HG03442 (cell line): ENCODE measurements at regions not wholly inside any gene's neighbourhood (a gene's known extent, or its start where the extent isn't known, plus 50 kb on each side); places are given as distances from the start of the nearest gene placed in this dataset.
A peak's percentile ranks its signal among the peaks of the same experiment; 100 is the strongest.
"Not testable (repeated sequence)": the region's sequence is repeated elsewhere in the genome, so short reads cannot be mapped to it uniquely, and the experiment has no call there.

Experiments
- ATAC-seq: cut with Tn5 transposase; IDR thresholded peaks from one replicate; pipeline ENCODE4 v1.9.1; 2021; ENCODE audit warnings: mild to moderate bottlenecking, moderate library complexity; ENCODE audit not compliant: unreplicated experiment

DNA sequence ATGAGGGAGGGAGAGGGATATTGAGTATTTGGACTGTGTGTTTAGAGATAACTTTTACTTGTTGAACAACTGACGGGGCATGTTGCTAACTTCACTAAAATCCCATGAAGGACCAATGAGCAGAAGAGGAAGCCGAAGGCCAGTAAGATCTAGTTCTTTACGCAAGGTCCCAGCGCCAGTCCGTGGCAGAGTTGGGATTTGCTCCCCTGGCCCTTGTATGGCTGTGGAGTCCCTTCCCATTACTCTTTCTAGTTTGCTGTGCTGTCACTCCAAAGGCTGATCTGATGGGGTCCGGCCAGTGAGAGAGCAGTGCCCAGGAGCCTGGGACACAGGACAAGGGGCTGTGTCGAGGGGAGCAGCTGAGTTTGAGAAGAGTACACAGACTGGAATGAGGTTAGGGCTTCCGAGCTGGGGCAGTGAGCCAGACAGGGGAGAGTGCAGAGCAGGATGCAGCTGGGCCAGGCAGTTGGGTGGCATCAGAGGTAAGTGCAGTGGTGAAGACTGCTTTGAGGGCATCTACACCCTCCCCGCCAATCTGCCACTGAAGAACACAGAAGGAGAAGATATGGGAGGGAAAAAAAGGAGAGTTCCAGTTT, 692.9 kb upstream of the HS6ST1 start:
- no peak for ATAC-seq

- ATAC-seq, result no peak
Measured at GRCh38 chr2:129014432-129014831, 695.8 kb upstream of the HS6ST1 start.

GRCh38 chr2:129015397-129016285, 697.0 kb upstream of the HS6ST1 start:
- no peak for ATAC-seq

GRCh38 chr2:129016972-129017371, 698.3 kb upstream of the HS6ST1 start:
- ATAC-seq, result no peak

GRCh38 chr2:129024796-129025195, 706.1 kb upstream of the HS6ST1 start:
- ATAC-seq, result no peak

GRCh38 chr2:129035992-129036391, 717.3 kb upstream of the HS6ST1 start:
- no peak for ATAC-seq

DNA sequence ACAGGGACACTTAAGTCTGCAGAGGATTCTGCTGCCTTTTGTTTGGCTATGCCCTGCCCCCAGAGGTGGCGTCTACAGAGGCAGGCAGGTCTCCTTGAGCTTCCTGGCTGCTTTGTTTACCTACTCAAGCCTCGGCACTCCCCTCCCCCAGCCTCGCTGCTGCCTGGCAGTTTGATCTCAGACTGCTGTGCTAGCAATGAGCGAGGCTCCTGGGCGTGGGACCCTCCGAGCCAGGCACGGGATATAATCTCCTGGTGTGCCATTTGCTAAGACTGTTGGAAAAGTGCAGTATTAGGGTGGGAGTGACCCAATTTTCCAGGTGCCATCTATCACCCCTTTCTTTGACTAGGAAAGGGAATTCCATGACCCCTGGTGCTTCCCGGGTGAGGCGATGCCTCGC, 725.0 kb upstream of the HS6ST1 start:
- ATAC-seq, result not testable (repeated sequence)

- not testable (repeated sequence) for ATAC-seq
Measured at GRCh38 chr2:129046475-129046874, 727.8 kb upstream of the HS6ST1 start.

GRCh38 chr2:129050101-129050500, 731.4 kb upstream of the HS6ST1 start:
- ATAC-seq, result no peak

DNA sequence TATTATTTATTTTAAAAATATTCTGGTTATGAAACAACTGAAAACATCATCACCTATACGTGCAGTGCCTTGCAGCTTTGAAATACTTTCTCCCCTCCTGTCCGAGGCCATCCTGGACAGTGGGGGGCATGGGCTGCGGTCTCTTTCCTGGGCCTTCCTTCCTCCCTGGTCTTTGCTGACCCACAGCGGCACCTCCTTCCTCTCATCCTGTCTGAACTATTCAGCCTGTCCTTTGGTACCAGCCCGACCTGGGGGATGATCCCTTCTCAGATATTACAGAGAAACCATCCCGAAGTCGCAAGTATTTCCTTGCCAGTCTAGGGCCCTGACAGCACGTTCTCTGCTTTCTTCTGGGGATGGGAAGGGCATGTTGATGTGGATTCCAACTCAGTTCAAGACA, 736.6 kb upstream of the HS6ST1 start:
- ATAC-seq, result no peak

- ATAC-seq, result no peak
Measured at GRCh38 chr2:129055824-129056223, 737.2 kb upstream of the HS6ST1 start.

DNA sequence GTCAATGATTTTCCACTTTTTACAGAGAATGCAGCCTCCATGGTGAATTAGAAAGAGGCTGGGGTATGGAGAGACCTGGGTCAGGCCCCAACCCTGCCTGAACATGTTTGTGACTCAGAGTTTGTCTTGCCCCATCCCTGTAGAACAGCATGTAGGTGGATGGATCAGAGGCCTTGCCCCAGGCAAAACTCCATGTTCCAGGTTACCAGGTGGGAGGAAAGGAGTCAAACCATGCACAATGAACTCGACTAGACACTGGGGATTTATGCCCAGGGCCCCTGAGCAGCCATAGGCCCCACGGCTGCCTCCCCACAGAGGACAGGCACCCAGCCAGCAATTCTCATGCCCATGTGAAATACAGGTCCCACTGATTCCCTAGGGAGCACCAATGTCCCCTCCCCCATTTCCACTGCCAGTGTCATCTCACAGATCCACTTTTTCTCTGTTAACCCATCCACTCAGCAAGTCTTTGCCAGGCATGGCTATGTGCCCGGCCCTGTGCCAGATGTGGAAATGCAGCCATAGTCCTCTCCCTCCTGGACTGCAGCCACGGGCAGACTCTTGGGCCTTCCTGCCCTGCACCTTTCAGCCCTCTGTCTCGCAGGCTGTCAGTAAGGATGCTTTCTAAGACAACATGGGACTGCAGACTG, 737.8 kb upstream of the HS6ST1 start:
- no peak for ATAC-seq

- ATAC-seq, result no peak
Measured at GRCh38 chr2:129056959-129057317, 738.3 kb upstream of the HS6ST1 start.

DNA sequence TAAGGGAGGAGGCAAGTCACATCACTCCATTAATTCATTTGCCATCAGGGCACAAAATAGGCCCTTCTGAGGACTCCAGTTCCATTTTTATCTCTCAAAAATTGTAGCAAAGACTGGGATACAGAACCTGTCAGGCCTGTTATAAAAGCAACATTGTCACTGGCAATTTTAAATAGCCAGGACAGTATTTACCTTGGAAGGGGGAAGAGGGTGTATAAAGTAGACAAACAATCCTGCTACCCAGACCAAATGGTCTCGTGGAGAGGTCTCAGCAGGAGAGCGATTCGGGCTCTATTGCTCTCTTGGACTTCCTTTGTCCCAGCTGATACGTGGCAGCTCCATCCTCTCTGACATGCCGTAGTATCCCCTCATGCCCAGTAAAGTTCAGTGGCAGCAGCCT, 740.3 kb upstream of the HS6ST1 start:
- no peak for ATAC-seq

- ATAC-seq, result no peak
Measured at GRCh38 chr2:129059476-129059875, 740.8 kb upstream of the HS6ST1 start.

DNA sequence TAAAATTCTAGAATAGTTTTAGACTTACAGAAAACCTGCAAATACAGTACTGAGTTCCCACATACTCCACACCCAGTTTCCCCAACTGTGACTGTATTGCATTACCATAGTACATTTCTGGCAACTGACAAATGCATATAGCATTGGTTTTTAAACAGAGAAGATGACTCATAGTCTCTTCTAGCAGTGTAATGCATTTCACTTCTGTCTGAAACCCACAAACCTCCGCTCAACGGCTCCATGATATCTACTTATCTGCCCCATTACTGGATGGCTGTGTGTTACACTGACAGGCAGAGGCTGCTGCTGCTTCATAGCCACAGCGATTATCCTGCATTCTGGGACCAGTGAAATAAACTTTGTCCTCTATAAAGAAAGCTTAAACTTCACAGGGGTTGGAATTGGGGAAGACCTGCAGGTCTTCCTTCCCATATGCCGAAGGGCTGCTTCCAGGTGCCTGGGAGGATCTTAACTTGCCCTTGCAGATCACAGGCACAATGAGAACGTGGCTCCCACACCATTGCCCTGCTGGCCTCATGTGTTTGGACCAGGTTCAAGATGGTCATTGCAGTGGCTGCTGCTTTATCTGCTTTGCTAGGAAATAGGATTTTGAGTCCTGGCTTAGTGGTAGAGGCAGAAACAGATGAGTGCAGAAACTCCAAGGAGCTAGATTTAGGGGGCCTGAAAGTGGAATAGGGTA, 742.6 kb upstream of the HS6ST1 start:
- ATAC-seq, result peak; percentile 95

DNA sequence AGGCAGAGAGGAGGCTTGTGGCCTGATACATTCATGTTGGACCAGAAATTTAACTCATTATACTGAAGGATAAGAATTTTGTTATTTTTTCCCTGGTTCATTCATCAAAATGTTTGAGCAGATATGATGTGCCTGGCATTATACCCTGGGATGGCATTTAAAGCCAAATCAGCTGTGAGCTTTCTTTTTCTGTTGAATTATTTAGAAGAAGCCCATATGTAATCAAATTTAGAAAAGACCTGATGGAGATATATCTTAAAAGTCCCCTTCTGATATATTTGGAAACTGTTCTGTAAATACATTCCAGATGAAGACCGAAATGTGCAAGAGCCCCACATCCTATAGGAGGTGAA, 743.1 kb upstream of the HS6ST1 start:
- no peak for ATAC-seq

GRCh38 chr2:129062146-129062912, 743.7 kb upstream of the HS6ST1 start:
- ATAC-seq, result no peak

DNA sequence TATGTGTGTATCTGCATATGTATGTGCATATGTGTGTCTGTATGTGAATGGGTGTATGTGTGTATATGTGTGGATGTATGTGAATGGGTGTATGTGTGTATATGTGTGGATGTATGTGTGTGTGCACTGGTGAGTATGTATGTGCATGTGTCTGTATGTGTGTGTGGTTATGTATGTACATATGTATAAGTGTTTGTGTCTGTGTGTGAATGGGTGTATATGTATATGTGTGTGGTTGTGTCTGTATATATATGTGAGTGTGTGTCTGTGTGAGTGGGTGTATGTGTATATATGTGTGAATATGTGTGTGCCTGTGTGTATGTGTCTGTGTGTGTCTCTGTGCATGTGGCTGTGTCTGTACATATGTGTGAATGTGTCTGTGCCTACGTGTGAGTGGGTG, 748.4 kb upstream of the HS6ST1 start:
- no peak for ATAC-seq

DNA sequence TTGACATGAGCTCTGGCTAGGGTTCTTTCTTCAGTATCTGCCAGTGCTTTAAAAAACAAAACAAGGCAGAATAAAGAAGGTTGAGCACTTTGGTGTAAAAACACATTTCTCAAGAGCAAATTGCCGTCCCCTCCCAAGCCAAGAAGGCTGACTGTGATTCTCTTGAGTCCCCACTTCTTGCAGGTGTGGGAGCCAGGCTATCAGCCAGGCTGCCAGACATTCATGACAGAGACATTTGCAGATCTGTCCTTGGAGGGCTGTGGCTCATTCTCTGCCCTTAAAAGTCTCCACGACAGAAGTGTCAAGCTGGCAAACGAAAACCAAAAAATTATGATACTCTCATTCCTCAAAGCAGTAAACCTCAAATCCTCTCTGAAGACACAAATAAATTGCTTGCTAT, 749.3 kb upstream of the HS6ST1 start:
- ATAC-seq, result no peak

GRCh38 chr2:129068543-129068942, 749.9 kb upstream of the HS6ST1 start:
- ATAC-seq, result no peak
